ENCODE measurements at regions not wholly inside any gene's neighbourhood (a gene's known extent, or its start where the extent isn't known, plus 50 kb on each side); places are given as distances from the start of the nearest gene placed in this dataset.

DNA sequence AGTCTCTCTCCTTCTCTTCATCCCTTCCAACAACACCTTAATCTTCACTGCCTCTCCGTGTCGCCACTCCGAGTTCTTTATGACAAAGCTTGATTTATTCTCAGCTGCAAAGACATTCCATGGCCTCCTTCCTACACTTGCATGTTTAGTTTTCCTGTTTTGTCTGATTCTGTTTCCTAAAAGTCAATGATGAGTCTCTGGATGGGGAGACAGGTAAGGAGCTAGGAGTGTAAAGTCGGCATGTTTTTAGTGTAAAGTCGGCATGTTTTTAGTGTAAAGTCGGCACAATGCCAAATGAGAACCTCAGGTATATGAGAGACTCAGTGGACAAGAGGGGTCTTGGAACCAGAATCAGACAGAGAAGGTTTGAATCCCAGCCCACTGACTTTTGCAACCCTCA, 362.3 kb upstream of the EEF2KMT start:
- H3K27me3 ChIP-seq = peaks cover 0 to 14% (median 0%) of the 10 kb centered on the region in 9 donors
- WGBS, 4 donors = 73 to 88% (median 86%) methylated on average over 5 to 6 of the region's 6 CpGs
- H3K9me3 ChIP-seq = no peaks in the 10 kb centered on the region
- intact Hi-C loops (cut with DNase I) = no loop called here
- no peak for ATAC-seq
- no peaks in the 10 kb centered on the region for H3K36me3 ChIP-seq
- no peak overlapping the region for H3K27ac ChIP-seq
- H3K4me1 ChIP-seq = no peaks in the 10 kb centered on the region
- TF ChIP-seq, protein P1, sequence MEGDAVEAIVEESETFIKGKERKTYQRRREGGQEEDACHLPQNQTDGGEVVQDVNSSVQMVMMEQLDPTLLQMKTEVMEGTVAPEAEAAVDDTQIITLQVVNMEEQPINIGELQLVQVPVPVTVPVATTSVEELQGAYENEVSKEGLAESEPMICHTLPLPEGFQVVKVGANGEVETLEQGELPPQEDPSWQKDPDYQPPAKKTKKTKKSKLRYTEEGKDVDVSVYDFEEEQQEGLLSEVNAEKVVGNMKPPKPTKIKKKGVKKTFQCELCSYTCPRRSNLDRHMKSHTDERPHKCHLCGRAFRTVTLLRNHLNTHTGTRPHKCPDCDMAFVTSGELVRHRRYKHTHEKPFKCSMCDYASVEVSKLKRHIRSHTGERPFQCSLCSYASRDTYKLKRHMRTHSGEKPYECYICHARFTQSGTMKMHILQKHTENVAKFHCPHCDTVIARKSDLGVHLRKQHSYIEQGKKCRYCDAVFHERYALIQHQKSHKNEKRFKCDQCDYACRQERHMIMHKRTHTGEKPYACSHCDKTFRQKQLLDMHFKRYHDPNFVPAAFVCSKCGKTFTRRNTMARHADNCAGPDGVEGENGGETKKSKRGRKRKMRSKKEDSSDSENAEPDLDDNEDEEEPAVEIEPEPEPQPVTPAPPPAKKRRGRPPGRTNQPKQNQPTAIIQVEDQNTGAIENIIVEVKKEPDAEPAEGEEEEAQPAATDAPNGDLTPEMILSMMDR (IDR thresholded peaks at IDR 0.05) = no peak
- no peak for TF ChIP-seq POLR2A (IDR thresholded peaks at IDR 0.05)
- no peak for DNase-seq
- no peak overlapping the region for H3K4me3 ChIP-seq

DNA sequence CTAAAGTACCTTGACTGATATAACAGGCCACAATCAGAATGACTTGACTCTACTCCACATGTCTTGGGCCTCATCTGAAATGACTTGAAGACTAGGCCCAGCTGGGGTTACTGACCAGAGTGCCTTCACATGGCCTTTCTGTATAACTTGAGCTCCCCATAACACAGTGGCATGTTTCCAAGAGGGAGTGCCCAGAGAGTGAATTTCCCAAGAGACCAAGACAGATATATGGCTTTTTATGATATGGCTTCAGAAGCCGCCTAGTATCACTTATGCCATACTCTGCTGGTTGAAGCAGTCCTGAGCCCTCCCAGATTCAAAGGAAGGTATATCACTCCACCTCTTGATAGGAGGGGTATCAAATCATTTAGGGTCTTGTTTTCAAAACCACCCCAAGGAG, 357.5 kb upstream of the EEF2KMT start:
- Histone ChIP-seq H3K4me3 (no peak overlapping the region), H3K36me3 (no peaks in the 10 kb centered on the region), H3K4me1 (no peaks in the 10 kb centered on the region), H3K27me3 (peaks cover 0 to 23% (median 0%) of the 10 kb centered on the region in 9 donors), H3K9me3 (no peaks in the 10 kb centered on the region), H3K27ac (no peak overlapping the region)
- DNase-seq (no peak), ATAC-seq (no peak)
- TF ChIP-seq, protein P1 (IDR thresholded peaks at IDR 0.05) = no peak
- no peak for TF ChIP-seq POLR2A (IDR thresholded peaks at IDR 0.05)
- intact Hi-C loops (cut with DNase I) = no loop called here
- 86 to 100% (median 91%) methylated on average over 1 of the region's 1 CpG for WGBS, 4 donors

DNA sequence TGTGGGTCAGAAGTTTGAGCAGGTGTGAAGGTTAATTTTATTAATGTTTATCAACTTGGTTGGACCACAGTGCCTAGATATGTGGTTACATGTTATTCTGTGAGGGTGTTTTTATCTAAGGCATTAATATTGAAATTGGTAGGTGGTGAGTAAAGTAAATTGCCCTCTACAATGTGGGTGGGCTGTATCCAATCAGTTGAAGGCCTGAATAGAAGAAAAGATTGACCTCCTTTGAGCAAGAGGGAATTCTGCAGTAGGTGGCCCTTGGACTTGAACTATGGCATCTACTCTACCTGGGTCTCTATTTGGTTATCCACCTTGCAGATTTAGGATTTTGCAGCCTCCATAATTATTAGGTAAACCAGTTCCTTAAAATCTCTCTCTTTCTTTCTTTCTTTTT, 356.8 kb upstream of the EEF2KMT start:
- Histone ChIP-seq H3K4me3 (no peak overlapping the region), H3K27me3 (peaks cover 0 to 24% (median 0%) of the 10 kb centered on the region in 9 donors), H3K27ac (no peak overlapping the region), H3K4me1 (no peaks in the 10 kb centered on the region), H3K36me3 (no peaks in the 10 kb centered on the region), H3K9me3 (no peaks in the 10 kb centered on the region)
- no peak for TF ChIP-seq POLR2A (IDR thresholded peaks at IDR 0.05)
- TF ChIP-seq, protein P1 (IDR thresholded peaks at IDR 0.05) = no peak
- ATAC-seq (no peak), DNase-seq (no peak)
- intact Hi-C loops (cut with DNase I) = no loop called here

DNA sequence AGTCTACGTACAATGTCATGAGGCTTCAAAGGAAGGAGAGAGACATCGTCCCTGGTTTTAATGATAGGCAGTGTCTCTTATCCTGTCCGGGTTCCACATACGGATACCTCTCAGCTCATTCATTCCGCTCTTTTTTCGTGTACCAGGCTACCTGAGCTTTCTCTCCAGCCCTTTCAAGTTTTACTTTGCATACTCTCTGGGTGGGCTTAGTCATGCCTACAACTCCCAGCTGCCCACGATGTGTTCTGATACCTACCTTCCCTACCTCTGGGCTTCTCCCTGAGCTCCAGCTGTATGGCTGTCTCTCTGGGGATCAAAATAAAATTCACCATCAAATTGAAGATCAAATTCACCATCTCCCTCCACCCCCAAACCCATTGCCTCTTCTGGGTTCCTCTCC, 354.0 kb upstream of the EEF2KMT start:
- Histone ChIP-seq H3K9me3 (no peaks in the 10 kb centered on the region), H3K4me1 (no peaks in the 10 kb centered on the region), H3K27ac (no peak overlapping the region), H3K4me3 (no peak overlapping the region), H3K36me3 (no peaks in the 10 kb centered on the region), H3K27me3 (peaks cover 0 to 17% (median 0%) of the 10 kb centered on the region in 9 donors)
- DNase-seq (no peak), ATAC-seq (no peak)
- 20 to 43% (median 35%) methylated on average over 7 of the region's 7 CpGs for WGBS, 4 donors
- intact Hi-C loops (cut with DNase I) = no loop called here
- TF ChIP-seq POLR2A (IDR thresholded peaks at IDR 0.05) = no peak
- TF ChIP-seq, protein P1 (IDR thresholded peaks at IDR 0.05) = no peak

All from heart left ventricle (tissue), 16 donors.